K562 (cell line): ENCODE measurements at regions not wholly inside any gene's neighbourhood (a gene's known extent, or its start where the extent isn't known, plus 50 kb on each side); places are given as distances from the start of the nearest gene placed in this dataset.

ENCODE experiments used
- ATAC-seq: fragments of 200-7000 bp; cut with Tn5 transposase; 3 replicates; pipeline ENCODE4 v1.9.1; 2020; ENCODE audit warnings: moderate library complexity
- BruUV-seq: library from RNA; stranded (reverse); fragments of 400-500 nt; replicated peaks from 2 replicates; lab custom pipeline; 2021; lab: Mats Ljungman, UMichigan
- CTCF ChIA-PET: fragments of 300-600 bp; formaldehyde crosslinking; extraction: SDS; loops from one replicate; lab custom pipeline; 2021; ENCODE audit warnings: low intra/inter-chr PET ratio; lab: Yijun Ruan, JAX
- POLR2A ChIA-PET: fragments of 300-600, 350-650 bp; sonication (Branson Sonifier 250); formaldehyde crosslinking; extraction: SDS; loops from one replicate; lab custom pipeline; 2021; ENCODE audit warnings: antibody characterized with exemption, inconsistent platforms; lab: Yijun Ruan, JAX
- DNase-seq, 4 experiments: peaks; one replicate each; pipeline versions ENCODE4 v3.0.0 to v3.0.0-alpha.2; 2011 to 2018; ENCODE audit warnings: low spot score in 3 of 4, mixed read lengths in 3 of 4; ENCODE audit errors: extremely low read depth in 1 of 4
- FAIRE-seq: peaks from 2 replicates; lab custom pipeline; 2011; peaks lifted over from hg19 to GRCh38; lab: Jason Lieb, UNC
- H2AFZ ChIP-seq: 2 replicates; pipeline ENCODE4 v1.6.0; 2011; ENCODE audit warnings: low read depth, low read length, control low read depth, inconsistent platforms
- H3K27ac ChIP-seq: fragments of 200-600 bp; 3 replicates; pipeline ENCODE4 v1.8.0; 2011; ENCODE audit warnings: low read depth, mild to moderate bottlenecking, control low read depth, inconsistent platforms, low read length, moderate library complexity, mixed read lengths; ENCODE audit errors: extremely low read depth
- H3K27me3 ChIP-seq, 2 experiments: fragments of 300-600 bp in 1 of 2; 2 replicates in 1 of 2; 3 replicates in 1 of 2; pipeline versions ENCODE4 v1.6.0 to v1.8.0; 2011; ENCODE audit warnings: inconsistent platforms in 2 of 2, low read length in 2 of 2, mild to moderate bottlenecking in 1 of 2, mixed read lengths in 1 of 2, moderate library complexity in 1 of 2; ENCODE audit not compliant: control insufficient read depth in 2 of 2, insufficient read depth in 2 of 2
- H3K36me3 ChIP-seq: fragments of 300-600 bp; 3 replicates; pipeline ENCODE4 v1.8.0; 2011; ENCODE audit warnings: mild to moderate bottlenecking, low read length, inconsistent platforms; ENCODE audit not compliant: control insufficient read depth, insufficient read depth
- H3K4me1 ChIP-seq, 2 experiments: fragments of 200-600 bp in 1 of 2; replicated peaks in 1 of 2; 2 replicates in 1 of 2; 3 replicates in 1 of 2; pipeline versions ENCODE4 v1.5.1 to v1.8.0; 2011; ENCODE audit warnings: inconsistent platforms in 2 of 2, low read length in 2 of 2, mild to moderate bottlenecking in 1 of 2, mixed read lengths in 1 of 2, moderate library complexity in 1 of 2; ENCODE audit not compliant: control insufficient read depth in 2 of 2, insufficient read depth in 2 of 2
- H3K4me2 ChIP-seq: 2 replicates; pipeline ENCODE4 v1.6.1; 2011; ENCODE audit warnings: low read length, control low read depth, inconsistent platforms, mixed read lengths; ENCODE audit not compliant: insufficient read depth
- H3K4me3 ChIP-seq: fragments of 200-600 bp; sonication (generic), shearing (Covaris generic); 2 replicates; pipeline ENCODE4 v1.5.1; 2016; ENCODE audit warnings: control low read depth, inconsistent platforms
- H3K79me2 ChIP-seq: fragments of 200-600 bp; 3 replicates; pipeline ENCODE4 v1.8.0; 2011; ENCODE audit warnings: low read length, inconsistent platforms; ENCODE audit not compliant: control insufficient read depth, insufficient read depth
- H3K9ac ChIP-seq, 2 experiments: 2 replicates each; pipeline versions ENCODE4 v1.6.0 to v1.6.1; 2011; ENCODE audit warnings: low read depth in 2 of 2, low read length in 2 of 2, control low read depth in 1 of 2, inconsistent platforms in 1 of 2, mild to moderate bottlenecking in 1 of 2, mixed read lengths in 1 of 2; ENCODE audit not compliant: insufficient read depth in 1 of 2
- H3K9me1 ChIP-seq: one replicate; pipeline ENCODE4 v1.6.0; 2011; ENCODE audit warnings: inconsistent platforms, mild to moderate bottlenecking, low read length, moderate library complexity; ENCODE audit not compliant: control insufficient read depth, insufficient read depth
- H3K9me3 ChIP-seq: replicated peaks from 2 replicates; pipeline ENCODE4 v1.5.1; 2011; ENCODE audit warnings: low read depth, low read length, inconsistent platforms; ENCODE audit not compliant: control insufficient read depth, insufficient read depth
- H4K20me1 ChIP-seq: replicated peaks from 2 replicates; pipeline ENCODE4 v1.6.1; 2011; ENCODE audit warnings: low read length, inconsistent platforms, mixed read lengths; ENCODE audit not compliant: control insufficient read depth, insufficient read depth
- CHAMP1 ChIP-seq: fragments of 450-650 bp; IDR thresholded peaks from 2 replicates; pipeline ENCODE4 v1.6.1; 2016; ENCODE audit warnings: mild to moderate bottlenecking
- ELF4 ChIP-seq: fragments of 450-650 bp; formaldehyde crosslinking; IDR thresholded peaks from 2 replicates; pipeline ENCODE4 v1.4.0; 2022; ENCODE audit warnings: missing genetic modification characterization
- ESRRA ChIP-seq: fragments of 450-650 bp; IDR thresholded peaks from 2 replicates; pipeline ENCODE4 v1.6.1; 2014; ENCODE audit warnings: low read depth, mild to moderate bottlenecking, moderate library complexity, borderline replicate concordance
- FOXJ2 ChIP-seq: fragments of 200-800 bp; sonication (Bioruptor generic); IDR thresholded peaks from 2 replicates; pipeline ENCODE4 v1.6.1; 2016; ENCODE audit warnings: missing genetic modification characterization, missing compliant biosample characterization
- GATAD2A ChIP-seq: fragments of 450-650 bp; IDR thresholded peaks from 2 replicates; pipeline ENCODE4 v1.6.1; 2017
- HMGN3 ChIP-seq: IDR thresholded peaks from 2 replicates; pipeline ENCODE4 v1.6.1; 2011; ENCODE audit warnings: borderline replicate concordance, low read depth, mild to moderate bottlenecking, mixed read lengths, low read length; ENCODE audit not compliant: insufficient read length; ENCODE audit errors: extremely low read depth
- MTA1 ChIP-seq: fragments of 450-650 bp; IDR thresholded peaks from 2 replicates; pipeline ENCODE4 v1.6.1; 2017; ENCODE audit warnings: borderline replicate concordance
- NR3C1 ChIP-seq: sonication (generic); formaldehyde crosslinking; IDR thresholded peaks from 2 replicates; pipeline ENCODE4 v1.8.1; 2022; ENCODE audit warnings: missing genetic modification reagents
- PRDM10 ChIP-seq: fragments of 450-650 bp; IDR thresholded peaks from 2 replicates; pipeline ENCODE4 v1.6.1; 2018; ENCODE audit not compliant: partially characterized antibody
- TSHZ1 ChIP-seq: fragments of 250-450 bp; sonication (Bioruptor Pico); IDR thresholded peaks from 2 replicates; pipeline ENCODE4 v1.4.0; 2020; ENCODE audit warnings: mild to moderate bottlenecking, moderate library complexity
- ZFX ChIP-seq: sonication (generic); formaldehyde crosslinking; IDR thresholded peaks from 2 replicates; pipeline ENCODE4 v1.8.0; 2022; ENCODE audit warnings: mild to moderate bottlenecking, missing genetic modification reagents, moderate library complexity
- ZNF511 ChIP-seq: sonication (generic); formaldehyde crosslinking; IDR thresholded peaks from 2 replicates; pipeline ENCODE4 v1.8.0; 2022; ENCODE audit warnings: mild to moderate bottlenecking, missing genetic modification reagents
- ZNF584 ChIP-seq: fragments of 200-800 bp; sonication (Bioruptor generic); IDR thresholded peaks from 2 replicates; pipeline ENCODE4 v1.6.1; 2016; ENCODE audit warnings: low read depth, mild to moderate bottlenecking, missing genetic modification characterization, missing compliant biosample characterization
- WGBS: fragments of 100-300 bp; shearing (Covaris generic); methylation state at CpG from one replicate; pipeline ENCODE4 v1.1.6; 2016; ENCODE audit warnings: low coverage, mixed read lengths; ENCODE audit not compliant: insufficient coverage; ENCODE audit errors: missing lambda C conversion rate; 5-methylcytosine and 5-hydroxymethylcytosine counted together
- in situ Hi-C: fragments of 300-500 bp; cut with MboI; formaldehyde crosslinking; loops from 4 replicates; pipeline ENCODE4 v1.15.0; 2018; ENCODE audit warnings: inconsistent platforms, mixed read lengths
- intact Hi-C: fragments of 100-400 bp; cut with micrococcal nuclease; formaldehyde crosslinking; loops from 2 replicates; pipeline ENCODE4 v1.14.2; 2022

- TF ChIP-seq PRDM10 (no peak), HMGN3 (no peak), GATAD2A (no peak), NR3C1 (no peak), ELF4 (no peak)
Observed at GRCh38 chr2:223225266-223225665, 173.3 kb downstream of the KCNE4 start (continued).

- POLR2A ChIA-PET = no interaction called here
- H4K20me1 ChIP-seq = no peaks in the 10 kb centered on the region
- intact Hi-C loops (no loop called here), in situ Hi-C loops (no loop called here)
- no peak overlapping the region for H3K4me2 ChIP-seq
- no peak for DNase-seq
- no peak overlapping the region for H3K27ac ChIP-seq
- H3K27me3 ChIP-seq = no peaks in the 10 kb centered on the region
- no peaks in the 10 kb centered on the region for H3K9me1 ChIP-seq
- H2AFZ ChIP-seq = no peak overlapping the region
- no peak for FAIRE-seq
- no peaks in the 10 kb centered on the region for H3K79me2 ChIP-seq
- H3K36me3 ChIP-seq = no peaks in the 10 kb centered on the region
- CTCF ChIA-PET = no interaction called here
- no peak overlapping the region for H3K9ac ChIP-seq
- H3K9me3 ChIP-seq = no peaks in the 10 kb centered on the region
- H3K4me3 ChIP-seq = no peak overlapping the region
- no peaks in the 10 kb centered on the region for H3K4me1 ChIP-seq
- WGBS = 0% methylated on average over 1 of the region's 1 CpG
- ATAC-seq = no peak
- no TSS peak for BruUV-seq
- TF ChIP-seq MTA1 = no peak
- TF ChIP-seq TSHZ1 = no peak
- TF ChIP-seq ZNF511 (CRISPR knock-in tag) = no peak
- TF ChIP-seq ESRRA = no peak
- TF ChIP-seq FOXJ2 = no peak
- no peak for TF ChIP-seq CHAMP1
- TF ChIP-seq ZFX = no peak
- TF ChIP-seq ZNF584 (CRISPR knock-in tag) = no peak
Observed at GRCh38 chr2:223226264-223226663, 174.3 kb downstream of the KCNE4 start.
